Type B pancreatic cell (in vitro differentiated cells): ENCODE measurements at regions not wholly inside any gene's neighbourhood (a gene's known extent, or its start where the extent isn't known, plus 50 kb on each side); places are given as distances from the start of the nearest gene placed in this dataset.

ENCODE experiments used
- DNase-seq: peaks from one replicate; pipeline ENCODE4 v3.0.0; 2021; ENCODE audit warnings: mixed read lengths; ENCODE audit not compliant: unreplicated experiment; ENCODE audit errors: extremely low spot score
- H3K27ac Mint-ChIP-seq: 2 replicates; pipeline ENCODE4 v1.8.0; 2021; ENCODE audit warnings: mild to moderate bottlenecking, mixed read lengths
- H3K27me3 Mint-ChIP-seq: 2 replicates; pipeline ENCODE4 v1.8.0; 2021; ENCODE audit warnings: mixed read lengths
- H3K36me3 Mint-ChIP-seq: 2 replicates; pipeline ENCODE4 v1.8.0; 2021; ENCODE audit warnings: mixed read lengths
- H3K4me1 Mint-ChIP-seq: one replicate; pipeline ENCODE4 v1.8.0; 2021; ENCODE audit warnings: mixed read lengths; ENCODE audit not compliant: unreplicated experiment
- H3K4me3 Mint-ChIP-seq: 2 replicates; pipeline ENCODE4 v1.8.0; 2021; ENCODE audit warnings: mild to moderate bottlenecking, mixed read lengths
- H3K9me3 Mint-ChIP-seq: 2 replicates; pipeline ENCODE4 v1.8.0; 2021; ENCODE audit warnings: mixed read lengths
- TF ChIP-seq, protein P1 (sequence below): fragments of 200-600 bp; sonication (generic); conservative IDR thresholded peaks from 2 replicates; pipeline ENCODE4 v1.5.0; 2021; ENCODE audit warnings: antibody characterized with exemption, mild to moderate bottlenecking

DNA sequence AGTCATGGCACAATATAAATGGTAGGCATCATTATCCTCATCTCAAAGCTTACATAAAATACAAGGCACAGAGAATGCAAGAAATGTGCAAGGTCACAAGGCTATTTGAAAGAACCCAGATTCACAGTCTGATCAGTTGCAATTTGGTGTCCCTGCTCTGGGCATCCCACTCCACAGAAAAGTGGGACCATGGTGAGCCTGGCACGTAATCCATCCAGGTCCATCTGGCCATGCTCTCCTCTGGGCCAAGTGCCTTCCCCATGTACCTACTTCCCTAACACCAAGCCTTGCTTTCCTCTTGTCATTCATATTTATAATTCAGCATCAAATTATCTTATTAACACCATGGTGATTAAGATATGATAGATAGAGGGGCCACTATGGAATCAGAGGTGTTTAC lies 390.0 kb downstream of the CDH11 start:
- Mint-ChIP-seq H3K27ac (no peak overlapping the region), H3K4me1 (no peaks in the 10 kb centered on the region), H3K9me3 (peaks cover 5% of the 10 kb centered on the region), H3K36me3 (no peaks in the 10 kb centered on the region), H3K4me3 (no peak overlapping the region), H3K27me3 (no peaks in the 10 kb centered on the region)
- DNase-seq = no peak
- TF ChIP-seq, protein P1, sequence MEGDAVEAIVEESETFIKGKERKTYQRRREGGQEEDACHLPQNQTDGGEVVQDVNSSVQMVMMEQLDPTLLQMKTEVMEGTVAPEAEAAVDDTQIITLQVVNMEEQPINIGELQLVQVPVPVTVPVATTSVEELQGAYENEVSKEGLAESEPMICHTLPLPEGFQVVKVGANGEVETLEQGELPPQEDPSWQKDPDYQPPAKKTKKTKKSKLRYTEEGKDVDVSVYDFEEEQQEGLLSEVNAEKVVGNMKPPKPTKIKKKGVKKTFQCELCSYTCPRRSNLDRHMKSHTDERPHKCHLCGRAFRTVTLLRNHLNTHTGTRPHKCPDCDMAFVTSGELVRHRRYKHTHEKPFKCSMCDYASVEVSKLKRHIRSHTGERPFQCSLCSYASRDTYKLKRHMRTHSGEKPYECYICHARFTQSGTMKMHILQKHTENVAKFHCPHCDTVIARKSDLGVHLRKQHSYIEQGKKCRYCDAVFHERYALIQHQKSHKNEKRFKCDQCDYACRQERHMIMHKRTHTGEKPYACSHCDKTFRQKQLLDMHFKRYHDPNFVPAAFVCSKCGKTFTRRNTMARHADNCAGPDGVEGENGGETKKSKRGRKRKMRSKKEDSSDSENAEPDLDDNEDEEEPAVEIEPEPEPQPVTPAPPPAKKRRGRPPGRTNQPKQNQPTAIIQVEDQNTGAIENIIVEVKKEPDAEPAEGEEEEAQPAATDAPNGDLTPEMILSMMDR = no peak

DNA sequence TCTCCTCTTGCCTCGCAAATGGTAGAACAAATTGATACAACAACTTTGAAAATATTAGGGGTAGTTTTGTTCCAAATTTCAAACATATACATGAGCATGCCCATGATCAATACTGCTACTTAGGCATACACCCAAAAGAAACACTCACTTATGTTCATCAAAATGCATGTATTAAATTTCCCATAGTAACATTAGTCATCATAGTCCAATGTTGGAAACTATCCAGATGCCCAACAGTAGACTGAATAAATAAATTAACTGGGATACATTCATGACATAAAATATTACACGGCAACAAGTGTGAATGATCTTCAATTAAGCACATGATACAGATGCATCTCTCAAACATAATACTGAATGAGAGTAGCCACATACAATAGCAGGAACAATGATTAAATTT lies 391.6 kb downstream of the CDH11 start:
- TF ChIP-seq, protein P1 = no peak
- Mint-ChIP-seq H3K36me3 (no peaks in the 10 kb centered on the region), H3K27me3 (no peaks in the 10 kb centered on the region), H3K4me1 (no peaks in the 10 kb centered on the region), H3K9me3 (peaks cover under 1% of the 10 kb centered on the region), H3K27ac (no peak overlapping the region), H3K4me3 (no peak overlapping the region)
- DNase-seq = no peak

DNA sequence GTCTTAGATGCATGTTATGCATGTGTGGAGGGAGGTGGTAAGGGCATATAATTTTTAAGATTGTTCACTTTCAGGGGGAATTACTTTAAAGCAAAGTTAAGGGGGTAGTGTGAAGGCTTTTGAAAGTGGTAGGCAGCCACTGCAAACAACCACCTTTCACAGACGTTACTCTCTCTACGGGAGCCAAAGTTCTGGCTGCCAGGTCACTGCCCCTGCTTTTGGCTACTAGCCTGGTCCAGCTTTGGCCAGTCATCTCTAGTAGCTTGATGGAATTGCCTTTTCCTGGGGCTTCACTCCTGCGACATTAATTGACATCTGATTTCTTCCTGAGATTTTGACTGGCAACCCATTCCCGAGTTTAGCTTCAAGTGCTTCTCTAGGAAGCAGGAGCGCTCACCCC lies 397.5 kb downstream of the CDH11 start:
- no peaks in the 10 kb centered on the region for H3K27me3 Mint-ChIP-seq
- no peaks in the 10 kb centered on the region for H3K9me3 Mint-ChIP-seq
- H3K4me1 Mint-ChIP-seq = no peaks in the 10 kb centered on the region
- TF ChIP-seq, protein P1 = no peak
- DNase-seq = no peak
- H3K4me3 Mint-ChIP-seq = no peak overlapping the region
- H3K27ac Mint-ChIP-seq = no peak overlapping the region
- H3K36me3 Mint-ChIP-seq = no peaks in the 10 kb centered on the region

DNA sequence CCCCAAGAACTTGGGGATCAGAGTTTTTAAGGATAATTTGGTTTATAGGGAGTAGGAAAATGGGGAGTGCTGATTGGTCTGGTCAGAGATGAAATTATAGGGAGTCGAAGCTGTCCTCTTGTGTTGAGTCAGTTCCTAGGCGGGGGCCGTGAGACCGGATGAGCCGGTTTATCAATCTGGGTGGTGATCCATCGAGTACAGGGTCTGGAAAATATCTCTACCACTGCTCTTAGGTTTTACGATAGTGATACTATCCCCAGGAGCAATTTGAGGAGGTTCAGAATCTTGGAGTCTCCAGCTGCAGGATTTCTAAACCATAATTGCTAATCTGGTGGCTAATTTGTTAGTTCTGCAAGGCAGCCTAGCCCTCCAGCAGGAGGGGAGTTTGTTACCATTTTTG lies 403.4 kb downstream of the CDH11 start:
- H3K27ac Mint-ChIP-seq = no peak overlapping the region
- H3K4me3 Mint-ChIP-seq = no peak overlapping the region
- H3K27me3 Mint-ChIP-seq = no peaks in the 10 kb centered on the region
- H3K36me3 Mint-ChIP-seq = no peaks in the 10 kb centered on the region
- H3K4me1 Mint-ChIP-seq = peaks cover 5% of the 10 kb centered on the region
- H3K9me3 Mint-ChIP-seq = no peaks in the 10 kb centered on the region
- TF ChIP-seq, protein P1 = no peak
- no peak for DNase-seq

DNA sequence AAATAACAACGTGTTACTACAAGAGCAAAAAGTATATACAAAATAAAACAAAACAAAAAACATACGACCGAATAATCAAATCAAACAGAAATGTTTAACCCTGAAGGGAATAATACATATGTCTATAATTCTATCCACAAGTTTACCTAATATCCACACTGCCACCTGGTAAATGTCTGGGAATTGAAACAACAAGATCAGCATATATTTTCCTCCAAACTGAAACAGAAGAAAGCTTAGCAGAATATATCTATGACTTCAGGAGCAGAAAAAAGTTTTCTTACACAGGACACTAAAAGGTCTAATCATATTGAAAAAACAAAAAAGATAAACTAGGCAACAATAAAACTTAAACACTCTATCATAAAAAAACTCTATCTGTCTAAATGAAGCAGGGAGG lies 404.0 kb downstream of the CDH11 start:
- DNase-seq = no peak
- TF ChIP-seq, protein P1 = no peak
- H3K4me1 Mint-ChIP-seq = peaks cover 5% of the 10 kb centered on the region
- H3K4me3 Mint-ChIP-seq = no peak overlapping the region
- no peaks in the 10 kb centered on the region for H3K27me3 Mint-ChIP-seq
- H3K27ac Mint-ChIP-seq = no peak overlapping the region
- no peaks in the 10 kb centered on the region for H3K9me3 Mint-ChIP-seq
- H3K36me3 Mint-ChIP-seq = no peaks in the 10 kb centered on the region

DNA sequence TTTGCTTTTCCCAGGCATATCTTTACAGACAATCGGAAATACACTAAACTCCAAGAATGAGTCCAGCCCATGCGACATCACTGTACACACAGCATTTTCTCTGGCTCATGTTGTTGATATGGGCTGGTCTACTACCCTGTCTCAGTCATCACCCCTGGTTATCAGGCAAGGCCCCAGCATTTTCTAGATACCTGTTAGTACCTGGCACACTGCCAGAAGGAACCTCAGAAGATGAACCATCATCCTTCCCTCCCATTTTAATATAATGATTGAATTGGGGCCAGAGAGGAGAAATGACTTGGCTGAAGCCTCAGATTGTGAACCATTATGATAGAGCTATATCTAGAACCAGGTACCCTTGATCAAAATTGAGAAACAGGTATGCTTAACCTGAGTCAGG lies 406.2 kb downstream of the CDH11 start:
- DNase-seq = no peak
- Mint-ChIP-seq H3K27me3 (no peaks in the 10 kb centered on the region), H3K36me3 (no peaks in the 10 kb centered on the region), H3K9me3 (no peaks in the 10 kb centered on the region), H3K27ac (no peak overlapping the region), H3K4me3 (no peak overlapping the region), H3K4me1 (peaks cover 5% of the 10 kb centered on the region)
- TF ChIP-seq, protein P1 = no peak
